Activated CD4-positive, alpha-beta T cell treated with anti-CD3 and anti-CD28 coated beads, Interleukin-2, amount 10 ng/mL, durations not matched to agents 7 days and 5 days (primary cell): ENCODE measurements at regions not wholly inside any gene's neighbourhood (a gene's known extent, or its start where the extent isn't known, plus 50 kb on each side); places are given as distances from the start of the nearest gene placed in this dataset.

ENCODE experiments used
- CTCF ChIA-PET: fragments of 350-600 bp; sonication (Branson Sonifier 250); formaldehyde crosslinking; loops from one replicate; lab custom pipeline; 2021; ENCODE audit warnings: antibody characterized with exemption; lab: Charles Lee
- POLR2A ChIA-PET: fragments of 350-600 bp; sonication (Branson Sonifier 250); formaldehyde crosslinking; loops from one replicate; lab custom pipeline; 2021; ENCODE audit warnings: antibody characterized with exemption; lab: Charles Lee
- DNase-seq: peaks from one replicate; pipeline ENCODE4 v3.0.0-alpha.2; 2020
- H3K27ac Mint-ChIP-seq: one replicate; pipeline ENCODE4 v1.8.0; 2021; ENCODE audit warnings: mild to moderate bottlenecking, moderate library complexity, mixed read lengths
- H3K27me3 Mint-ChIP-seq: one replicate; pipeline ENCODE4 v1.8.0; 2021; ENCODE audit warnings: mixed read lengths
- H3K36me3 Mint-ChIP-seq: one replicate; pipeline ENCODE4 v1.8.0; 2021; ENCODE audit warnings: low read depth, mixed read lengths
- H3K4me1 Mint-ChIP-seq: one replicate; pipeline ENCODE4 v1.8.0; 2021; ENCODE audit warnings: mixed read lengths
- H3K4me3 Mint-ChIP-seq: one replicate; pipeline ENCODE4 v1.8.0; 2021; ENCODE audit warnings: mild to moderate bottlenecking, moderate library complexity, mixed read lengths
- H3K9me3 Mint-ChIP-seq: one replicate; pipeline ENCODE4 v1.8.0; 2021; ENCODE audit warnings: mixed read lengths

- ChIA-PET POLR2A (no interaction called here), CTCF (no interaction called here)
- no peaks in the 10 kb centered on the region for H3K36me3 Mint-ChIP-seq
- DNase-seq, result no peak
- H3K27me3 Mint-ChIP-seq, result peaks cover 33% of the 10 kb centered on the region
- H3K4me3 Mint-ChIP-seq, result no peak overlapping the region
- H3K9me3 Mint-ChIP-seq, result no peaks in the 10 kb centered on the region
- peaks cover 5% of the 10 kb centered on the region for H3K4me1 Mint-ChIP-seq
- no peak overlapping the region for H3K27ac Mint-ChIP-seq
Observed at GRCh38 chr10:43966571-43966965, 317.9 kb upstream of the ZNF32 start.

- Mint-ChIP-seq H3K27ac (no peak overlapping the region), H3K4me1 (peaks cover 5% of the 10 kb centered on the region), H3K27me3 (peaks cover 33% of the 10 kb centered on the region), H3K36me3 (no peaks in the 10 kb centered on the region), H3K9me3 (no peaks in the 10 kb centered on the region), H3K4me3 (no peak overlapping the region)
- ChIA-PET POLR2A (no interaction called here), CTCF (no interaction called here)
- no peak for DNase-seq
Observed at GRCh38 chr10:43965918-43966570, 317.4 kb upstream of the ZNF32 start.

- Mint-ChIP-seq H3K27ac (peak overlapping the region; percentile 22), H3K9me3 (no peaks in the 10 kb centered on the region), H3K4me1 (peaks cover 5% of the 10 kb centered on the region), H3K36me3 (no peaks in the 10 kb centered on the region), H3K27me3 (peaks cover 33% of the 10 kb centered on the region), H3K4me3 (no peak overlapping the region)
- DNase-seq, result no peak
- ChIA-PET POLR2A (no interaction called here), CTCF (interaction anchor here (0.6 kb wide), 1 partner anchor 488 kb away, joined by 3 read pairs; no protein-coding TSS in a partner anchor)
Observed at GRCh38 chr10:43965033-43965917, 316.6 kb upstream of the ZNF32 start.

GRCh38 chr10:43964486-43964885, 315.8 kb upstream of the ZNF32 start:
- ChIA-PET POLR2A (no interaction called here), CTCF (no interaction called here)
- H3K4me1 Mint-ChIP-seq, result peaks cover 5% of the 10 kb centered on the region
- no peaks in the 10 kb centered on the region for H3K9me3 Mint-ChIP-seq
- no peaks in the 10 kb centered on the region for H3K36me3 Mint-ChIP-seq
- no peak overlapping the region for H3K27ac Mint-ChIP-seq
- H3K4me3 Mint-ChIP-seq, result no peak overlapping the region
- H3K27me3 Mint-ChIP-seq, result peaks cover 33% of the 10 kb centered on the region
- no peak for DNase-seq

GRCh38 chr10:43963793-43964425, 315.2 kb upstream of the ZNF32 start:
- no peak for DNase-seq
- ChIA-PET POLR2A (no interaction called here), CTCF (interaction anchor here (0.6 kb wide), 1 partner anchor 206 kb away, joined by 7 read pairs; no protein-coding TSS in a partner anchor)
- H3K27ac Mint-ChIP-seq, result no peak overlapping the region
- peaks cover 33% of the 10 kb centered on the region for H3K27me3 Mint-ChIP-seq
- H3K4me1 Mint-ChIP-seq, result peaks cover 5% of the 10 kb centered on the region
- H3K36me3 Mint-ChIP-seq, result no peaks in the 10 kb centered on the region
- no peak overlapping the region for H3K4me3 Mint-ChIP-seq
- H3K9me3 Mint-ChIP-seq, result no peaks in the 10 kb centered on the region

GRCh38 chr10:43963379-43963778, 314.7 kb upstream of the ZNF32 start:
- ChIA-PET POLR2A (no interaction called here), CTCF (interaction anchor here (0.6 kb wide), 1 partner anchor 206 kb away, joined by 7 read pairs; no protein-coding TSS in a partner anchor)
- no peak overlapping the region for H3K27ac Mint-ChIP-seq

GRCh38 chr10:43962346-43963191, 313.9 kb upstream of the ZNF32 start:
- Mint-ChIP-seq H3K27me3 (peaks cover 33% of the 10 kb centered on the region), H3K36me3 (no peaks in the 10 kb centered on the region), H3K4me3 (no peak overlapping the region), H3K4me1 (peaks cover 5% of the 10 kb centered on the region), H3K9me3 (no peaks in the 10 kb centered on the region), H3K27ac (no peak overlapping the region)
- POLR2A ChIA-PET, result no interaction called here
- no peak for DNase-seq
- CTCF ChIA-PET, result no interaction called here

More at GRCh38 chr10:43963379-43963778, 314.7 kb upstream of the ZNF32 start:
- H3K9me3 Mint-ChIP-seq, result no peaks in the 10 kb centered on the region
- no peak overlapping the region for H3K4me3 Mint-ChIP-seq
- DNase-seq, result no peak
- H3K36me3 Mint-ChIP-seq, result no peaks in the 10 kb centered on the region
- H3K4me1 Mint-ChIP-seq, result peaks cover 5% of the 10 kb centered on the region
- H3K27me3 Mint-ChIP-seq, result peaks cover 33% of the 10 kb centered on the region

- no peak for DNase-seq
- Mint-ChIP-seq H3K4me3 (no peak overlapping the region), H3K27ac (no peak overlapping the region), H3K9me3 (no peaks in the 10 kb centered on the region), H3K4me1 (peaks cover 5% of the 10 kb centered on the region), H3K36me3 (no peaks in the 10 kb centered on the region), H3K27me3 (peaks cover 25% of the 10 kb centered on the region)
- CTCF ChIA-PET, result no interaction called here
- POLR2A ChIA-PET, result no interaction called here
Observed at GRCh38 chr10:43961523-43962345, 313.1 kb upstream of the ZNF32 start.

- Mint-ChIP-seq H3K27me3 (peaks cover 20% of the 10 kb centered on the region), H3K9me3 (no peaks in the 10 kb centered on the region), H3K36me3 (no peaks in the 10 kb centered on the region), H3K4me1 (peaks cover 5% of the 10 kb centered on the region), H3K4me3 (no peak overlapping the region), H3K27ac (no peak overlapping the region)
- CTCF ChIA-PET, result no interaction called here
- POLR2A ChIA-PET, result no interaction called here
- DNase-seq, result no peak
Observed at GRCh38 chr10:43960981-43961380, 312.3 kb upstream of the ZNF32 start.

GRCh38 chr10:43960477-43960876, 311.8 kb upstream of the ZNF32 start:
- H3K36me3 Mint-ChIP-seq, result no peaks in the 10 kb centered on the region
- H3K4me3 Mint-ChIP-seq, result no peak overlapping the region
- no peak overlapping the region for H3K27ac Mint-ChIP-seq
- peaks cover 15% of the 10 kb centered on the region for H3K27me3 Mint-ChIP-seq
- POLR2A ChIA-PET, result no interaction called here
- DNase-seq, result no peak
- H3K9me3 Mint-ChIP-seq, result no peaks in the 10 kb centered on the region
- peaks cover 3% of the 10 kb centered on the region for H3K4me1 Mint-ChIP-seq
- CTCF ChIA-PET, result no interaction called here

GRCh38 chr10:43960135-43960415, 311.4 kb upstream of the ZNF32 start:
- Mint-ChIP-seq H3K27ac (no peak overlapping the region), H3K4me1 (no peaks in the 10 kb centered on the region), H3K4me3 (no peak overlapping the region), H3K36me3 (no peaks in the 10 kb centered on the region), H3K27me3 (peaks cover 12% of the 10 kb centered on the region), H3K9me3 (no peaks in the 10 kb centered on the region)
- POLR2A ChIA-PET, result no interaction called here
- CTCF ChIA-PET, result no interaction called here
- no peak for DNase-seq
